ENCODE measurements at regions not wholly inside any gene's neighbourhood (a gene's known extent, or its start where the extent isn't known, plus 50 kb on each side); places are given as distances from the start of the nearest gene placed in this dataset.

DNA sequence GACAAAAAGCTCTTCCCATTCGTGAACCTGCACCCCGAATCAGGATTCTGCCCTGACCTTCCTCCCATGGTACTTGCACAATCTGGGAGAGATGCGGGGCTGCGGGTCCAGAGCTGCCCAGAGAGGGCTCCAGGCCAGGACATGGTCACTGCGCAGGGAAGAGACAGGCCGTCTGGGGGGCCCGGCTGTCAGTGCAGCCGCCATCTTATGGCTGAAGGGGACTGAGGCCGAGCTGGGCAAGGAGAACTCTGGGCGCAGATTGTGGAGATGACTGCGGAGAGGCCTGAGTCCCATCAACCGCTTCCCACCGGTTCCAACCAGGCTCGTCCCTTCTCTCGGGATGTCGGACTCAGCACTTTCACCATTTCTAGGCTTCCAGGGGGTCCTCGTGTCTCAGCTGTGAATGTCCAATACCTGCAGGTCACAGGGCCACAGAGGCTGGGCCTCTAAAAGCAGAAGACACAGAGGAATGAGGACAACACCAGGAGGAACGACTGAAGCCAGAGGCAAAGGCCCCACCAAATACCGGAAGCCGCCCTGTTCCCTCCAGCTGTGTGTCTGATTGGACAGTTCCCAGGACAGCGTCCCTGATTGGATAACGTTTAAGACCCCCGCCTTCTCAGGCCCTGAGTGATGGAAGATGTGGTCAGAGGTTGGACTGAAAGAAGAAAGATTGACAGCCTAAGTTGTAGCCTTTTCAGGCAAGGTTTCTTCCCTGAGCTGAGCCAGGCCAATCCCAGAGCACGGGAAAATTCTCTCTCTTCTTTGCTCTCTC is 117.1 kb upstream of the ZNF91 start:
- 86 to 88% methylated on average over 20 to 24 of the region's 24 CpGs for WGBS, 2 experiments (ENCODE audit: insufficient coverage in 1 of 2, insufficient read length in 1 of 2)
- H3K9me3 Mint-ChIP-seq: peaks cover 7% of the 10 kb centered on the region
- no peaks in the 10 kb centered on the region for H3K4me1 Mint-ChIP-seq

GRCh38 chr19:23509686-23510450 is 114.6 kb upstream of the ZNF91 start:
- no peak overlapping the region for H3K4me3 Mint-ChIP-seq
- Histone ChIP-seq H3K4me1 (ENCODE audit: control insufficient read depth, insufficient read depth, low read length) (no peaks in the 10 kb centered on the region), H3K9me3 (ENCODE audit: control insufficient read depth, low read length) (peaks cover 71% of the 10 kb centered on the region), H3K27me3 (ENCODE audit: control insufficient read depth, insufficient read depth, low read length, poor library complexity, severe bottlenecking) (no peaks in the 10 kb centered on the region), H3K9ac (ENCODE audit: extremely low read depth, low read length, poor library complexity, severe bottlenecking) (no peak overlapping the region), H3K4me3 (ENCODE audit: low read length) (no peak overlapping the region), H3K27ac (ENCODE audit: low read depth, low read length) (no peak overlapping the region), H3K36me3 (ENCODE audit: control insufficient read depth, insufficient read depth, low read length) (no peaks in the 10 kb centered on the region)
- H3K27ac Mint-ChIP-seq: no peak overlapping the region
- WGBS, 2 experiments (ENCODE audit: insufficient coverage in 1 of 2, insufficient read length in 1 of 2): 71% methylated on average over 3 of the region's 3 CpGs; no CpG with 5 or more reads in 1 of the 2 experiments
- no peak for DNase-seq
- TF ChIP-seq, protein P1, sequence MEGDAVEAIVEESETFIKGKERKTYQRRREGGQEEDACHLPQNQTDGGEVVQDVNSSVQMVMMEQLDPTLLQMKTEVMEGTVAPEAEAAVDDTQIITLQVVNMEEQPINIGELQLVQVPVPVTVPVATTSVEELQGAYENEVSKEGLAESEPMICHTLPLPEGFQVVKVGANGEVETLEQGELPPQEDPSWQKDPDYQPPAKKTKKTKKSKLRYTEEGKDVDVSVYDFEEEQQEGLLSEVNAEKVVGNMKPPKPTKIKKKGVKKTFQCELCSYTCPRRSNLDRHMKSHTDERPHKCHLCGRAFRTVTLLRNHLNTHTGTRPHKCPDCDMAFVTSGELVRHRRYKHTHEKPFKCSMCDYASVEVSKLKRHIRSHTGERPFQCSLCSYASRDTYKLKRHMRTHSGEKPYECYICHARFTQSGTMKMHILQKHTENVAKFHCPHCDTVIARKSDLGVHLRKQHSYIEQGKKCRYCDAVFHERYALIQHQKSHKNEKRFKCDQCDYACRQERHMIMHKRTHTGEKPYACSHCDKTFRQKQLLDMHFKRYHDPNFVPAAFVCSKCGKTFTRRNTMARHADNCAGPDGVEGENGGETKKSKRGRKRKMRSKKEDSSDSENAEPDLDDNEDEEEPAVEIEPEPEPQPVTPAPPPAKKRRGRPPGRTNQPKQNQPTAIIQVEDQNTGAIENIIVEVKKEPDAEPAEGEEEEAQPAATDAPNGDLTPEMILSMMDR (conservative IDR thresholded peaks at IDR 0.05): no peak
- peaks cover 7% of the 10 kb centered on the region for H3K9me3 Mint-ChIP-seq
- H3K27me3 Mint-ChIP-seq (ENCODE audit: insufficient read depth): no peaks in the 10 kb centered on the region
- no peaks in the 10 kb centered on the region for H3K36me3 Mint-ChIP-seq (ENCODE audit: low read depth)
- H3K4me1 Mint-ChIP-seq: no peaks in the 10 kb centered on the region

More for the DNA sequence above, 117.1 kb upstream of the ZNF91 start:
- Mint-ChIP-seq H3K27me3 (ENCODE audit: insufficient read depth) (no peaks in the 10 kb centered on the region), H3K4me3 (no peak overlapping the region), H3K36me3 (ENCODE audit: low read depth) (no peaks in the 10 kb centered on the region), H3K27ac (no peak overlapping the region)
- Histone ChIP-seq H3K9me3 (ENCODE audit: control insufficient read depth, low read length) (peaks cover 72% of the 10 kb centered on the region), H3K4me1 (ENCODE audit: control insufficient read depth, insufficient read depth, low read length) (no peaks in the 10 kb centered on the region), H3K36me3 (ENCODE audit: control insufficient read depth, insufficient read depth, low read length) (no peaks in the 10 kb centered on the region), H3K27me3 (ENCODE audit: control insufficient read depth, insufficient read depth, low read length, poor library complexity, severe bottlenecking) (no peaks in the 10 kb centered on the region), H3K27ac (ENCODE audit: low read depth, low read length) (no peak overlapping the region), H3K4me3 (ENCODE audit: low read length) (no peak overlapping the region), H3K9ac (ENCODE audit: extremely low read depth, low read length, poor library complexity, severe bottlenecking) (no peak overlapping the region)
- TF ChIP-seq, protein P1 (conservative IDR thresholded peaks at IDR 0.05): no peak
- no peak for DNase-seq

- Mint-ChIP-seq H3K4me1 (no peaks in the 10 kb centered on the region), H3K9me3 (peaks cover 4% of the 10 kb centered on the region), H3K36me3 (ENCODE audit: low read depth) (no peaks in the 10 kb centered on the region), H3K27ac (no peak overlapping the region), H3K27me3 (ENCODE audit: insufficient read depth) (no peaks in the 10 kb centered on the region), H3K4me3 (no peak overlapping the region)
- no peaks in the 10 kb centered on the region for H3K36me3 ChIP-seq (ENCODE audit: control insufficient read depth, insufficient read depth, low read length)
- H3K4me1 ChIP-seq (ENCODE audit: control insufficient read depth, insufficient read depth, low read length): no peaks in the 10 kb centered on the region
- no peak overlapping the region for H3K9ac ChIP-seq (ENCODE audit: extremely low read depth, low read length, poor library complexity, severe bottlenecking)
- no peak overlapping the region for H3K27ac ChIP-seq (ENCODE audit: low read depth, low read length)
- no peak overlapping the region for H3K4me3 ChIP-seq (ENCODE audit: low read length)
- no peak for DNase-seq
- 83 to 95% methylated on average over 4 to 7 of the region's 7 CpGs for WGBS, 2 experiments (ENCODE audit: insufficient coverage in 1 of 2, insufficient read length in 1 of 2)
- H3K27me3 ChIP-seq (ENCODE audit: control insufficient read depth, insufficient read depth, low read length, poor library complexity, severe bottlenecking): no peaks in the 10 kb centered on the region
- TF ChIP-seq, protein P1 (conservative IDR thresholded peaks at IDR 0.05): no peak
- peaks cover 53% of the 10 kb centered on the region for H3K9me3 ChIP-seq (ENCODE audit: control insufficient read depth, low read length)
These were observed 112.2 kb upstream of the ZNF91 start for GRCh38 chr19:23507446-23507845.

Measured in endodermal cell (in vitro differentiated cells).